ENCODE measurements at regions not wholly inside any gene's neighbourhood (a gene's known extent, or its start where the extent isn't known, plus 50 kb on each side); places are given as distances from the start of the nearest gene placed in this dataset.
"Not testable (repeated sequence)": the region's sequence is repeated elsewhere in the genome, so short reads cannot be mapped to it uniquely, and the experiment has no call there.

GRCh38 chr6:81897793-81898192 lies 145.3 kb upstream of the TENT5A start:
- no peak for DNase-seq

GRCh38 chr6:81896525-81897503 lies 144.3 kb upstream of the TENT5A start:
- DNase-seq: no peak

- DNase-seq: no peak
Measured at GRCh38 chr6:81895511-81896185, 143.2 kb upstream of the TENT5A start.

- no peak for DNase-seq
Measured at GRCh38 chr6:81894788-81895271, 142.3 kb upstream of the TENT5A start.

GRCh38 chr6:81894306-81894705 lies 141.8 kb upstream of the TENT5A start:
- DNase-seq: no peak

GRCh38 chr6:81892891-81893290 lies 140.4 kb upstream of the TENT5A start:
- no peak for DNase-seq

GRCh38 chr6:81891874-81892273 lies 139.4 kb upstream of the TENT5A start:
- DNase-seq: no peak

- no peak for DNase-seq
Measured at GRCh38 chr6:81890846-81891245, 138.4 kb upstream of the TENT5A start.

GRCh38 chr6:81889377-81890053 lies 137.0 kb upstream of the TENT5A start:
- no peak for DNase-seq

GRCh38 chr6:81886909-81887308 lies 134.4 kb upstream of the TENT5A start:
- DNase-seq: not testable (repeated sequence)

GRCh38 chr6:81886157-81886556 lies 133.7 kb upstream of the TENT5A start:
- no peak for DNase-seq

GRCh38 chr6:81881660-81882059 lies 129.2 kb upstream of the TENT5A start:
- DNase-seq: no peak

GRCh38 chr6:81878479-81878878 lies 126.0 kb upstream of the TENT5A start:
- no peak for DNase-seq

- no peak for DNase-seq
Measured at GRCh38 chr6:81876971-81877370, 124.5 kb upstream of the TENT5A start.

- DNase-seq: no peak
Measured at GRCh38 chr6:81875782-81876293, 123.4 kb upstream of the TENT5A start.

- not testable (repeated sequence) for DNase-seq
Measured at GRCh38 chr6:81869749-81870508, 117.4 kb upstream of the TENT5A start.

GRCh38 chr6:81865712-81866111 lies 113.2 kb upstream of the TENT5A start:
- no peak for DNase-seq

GRCh38 chr6:81864124-81864523 lies 111.6 kb upstream of the TENT5A start:
- DNase-seq: no peak

- no peak for DNase-seq
Measured at GRCh38 chr6:81863123-81863522, 110.6 kb upstream of the TENT5A start.

- DNase-seq: no peak
Measured at GRCh38 chr6:81861281-81861680, 108.8 kb upstream of the TENT5A start.

GRCh38 chr6:81859884-81860283 lies 107.4 kb upstream of the TENT5A start:
- no peak for DNase-seq

GRCh38 chr6:81857812-81858211 lies 105.3 kb upstream of the TENT5A start:
- DNase-seq: no peak

Measured in CD4-positive, alpha-beta T cell treated with Interleukin-4 for 1 hour (primary cell).